ENCODE measurements at regions not wholly inside any gene's neighbourhood (a gene's known extent, or its start where the extent isn't known, plus 50 kb on each side); places are given as distances from the start of the nearest gene placed in this dataset.

DNA sequence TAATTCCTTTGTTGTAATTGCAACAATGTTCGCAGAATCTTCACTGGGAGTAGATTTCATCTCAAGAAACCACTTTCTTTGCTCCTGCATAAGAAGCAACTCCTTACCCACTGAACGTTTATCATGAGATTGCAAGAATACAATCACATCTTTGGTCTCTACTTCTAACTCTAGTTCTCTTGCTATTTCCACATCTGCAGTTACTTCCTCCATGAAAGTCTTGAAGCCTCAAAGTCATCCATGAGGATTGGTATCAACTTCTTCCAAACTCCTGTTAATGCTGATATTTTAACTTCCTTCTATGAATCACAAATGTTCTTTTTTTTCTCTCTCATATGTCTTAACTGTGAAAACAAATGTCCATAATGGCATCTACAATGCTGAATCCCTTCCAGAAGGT, 118.6 kb upstream of the RAB4A start:
- Histone ChIP-seq H3K9me3 (ENCODE audit: severe bottlenecking) (no peaks in the 10 kb centered on the region), H3K36me3 (ENCODE audit: low read depth) (no peaks in the 10 kb centered on the region), H3K27me3 (ENCODE audit: insufficient read depth, poor library complexity, severe bottlenecking) (no peaks in the 10 kb centered on the region), H3K4me1 (ENCODE audit: insufficient read depth, poor library complexity, severe bottlenecking) (no peaks in the 10 kb centered on the region), H3K27ac (ENCODE audit: poor library complexity, severe bottlenecking) (no peak overlapping the region), H3K4me3 (ENCODE audit: severe bottlenecking) (no peak overlapping the region)
- TF ChIP-seq, protein P1, sequence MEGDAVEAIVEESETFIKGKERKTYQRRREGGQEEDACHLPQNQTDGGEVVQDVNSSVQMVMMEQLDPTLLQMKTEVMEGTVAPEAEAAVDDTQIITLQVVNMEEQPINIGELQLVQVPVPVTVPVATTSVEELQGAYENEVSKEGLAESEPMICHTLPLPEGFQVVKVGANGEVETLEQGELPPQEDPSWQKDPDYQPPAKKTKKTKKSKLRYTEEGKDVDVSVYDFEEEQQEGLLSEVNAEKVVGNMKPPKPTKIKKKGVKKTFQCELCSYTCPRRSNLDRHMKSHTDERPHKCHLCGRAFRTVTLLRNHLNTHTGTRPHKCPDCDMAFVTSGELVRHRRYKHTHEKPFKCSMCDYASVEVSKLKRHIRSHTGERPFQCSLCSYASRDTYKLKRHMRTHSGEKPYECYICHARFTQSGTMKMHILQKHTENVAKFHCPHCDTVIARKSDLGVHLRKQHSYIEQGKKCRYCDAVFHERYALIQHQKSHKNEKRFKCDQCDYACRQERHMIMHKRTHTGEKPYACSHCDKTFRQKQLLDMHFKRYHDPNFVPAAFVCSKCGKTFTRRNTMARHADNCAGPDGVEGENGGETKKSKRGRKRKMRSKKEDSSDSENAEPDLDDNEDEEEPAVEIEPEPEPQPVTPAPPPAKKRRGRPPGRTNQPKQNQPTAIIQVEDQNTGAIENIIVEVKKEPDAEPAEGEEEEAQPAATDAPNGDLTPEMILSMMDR (IDR thresholded peaks at IDR 0.05; ENCODE audit: poor library complexity, severe bottlenecking): no peak
- ATAC-seq (ENCODE audit: low read depth) (no peak), DNase-seq (ENCODE audit: low spot score) (no peak)

DNA sequence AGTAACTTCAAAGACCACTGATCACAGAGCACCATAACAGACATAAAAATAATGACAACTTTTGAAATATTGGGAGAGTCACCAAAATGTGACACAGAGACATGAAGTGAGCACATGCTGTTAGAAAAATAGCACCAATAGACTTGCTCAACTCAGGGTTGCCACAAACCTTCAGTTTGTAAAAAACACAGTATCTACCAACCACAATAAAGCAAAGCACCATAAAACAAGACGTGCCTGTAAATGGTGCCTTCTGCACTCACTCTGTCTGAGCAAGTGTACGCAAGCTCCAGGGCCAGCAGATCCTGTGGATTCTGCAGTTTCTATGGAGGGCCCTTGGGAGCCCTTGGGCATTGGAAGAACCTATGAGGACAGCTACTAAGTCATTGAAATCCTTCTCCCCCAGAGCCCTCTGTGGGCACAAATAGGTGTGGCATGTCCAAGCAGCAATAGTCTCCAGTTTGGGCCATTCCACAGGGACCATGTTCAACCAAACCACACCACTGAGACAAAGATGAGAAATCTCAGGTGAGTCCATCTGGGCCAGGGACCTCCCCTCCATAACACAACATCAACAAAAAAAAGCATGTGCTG, 116.9 kb upstream of the RAB4A start:
- H3K4me1 ChIP-seq (ENCODE audit: insufficient read depth, poor library complexity, severe bottlenecking): no peaks in the 10 kb centered on the region
- no peaks in the 10 kb centered on the region for H3K36me3 ChIP-seq (ENCODE audit: low read depth)
- H3K9me3 ChIP-seq (ENCODE audit: severe bottlenecking): no peaks in the 10 kb centered on the region
- no peaks in the 10 kb centered on the region for H3K27me3 ChIP-seq (ENCODE audit: insufficient read depth, poor library complexity, severe bottlenecking)
- H3K27ac ChIP-seq (ENCODE audit: poor library complexity, severe bottlenecking): no peak overlapping the region
- DNase-seq (ENCODE audit: low spot score): no peak
- TF ChIP-seq, protein P1 (IDR thresholded peaks at IDR 0.05; ENCODE audit: poor library complexity, severe bottlenecking): no peak
- ATAC-seq (ENCODE audit: low read depth): no peak
- no peak overlapping the region for H3K4me3 ChIP-seq (ENCODE audit: severe bottlenecking)

DNA sequence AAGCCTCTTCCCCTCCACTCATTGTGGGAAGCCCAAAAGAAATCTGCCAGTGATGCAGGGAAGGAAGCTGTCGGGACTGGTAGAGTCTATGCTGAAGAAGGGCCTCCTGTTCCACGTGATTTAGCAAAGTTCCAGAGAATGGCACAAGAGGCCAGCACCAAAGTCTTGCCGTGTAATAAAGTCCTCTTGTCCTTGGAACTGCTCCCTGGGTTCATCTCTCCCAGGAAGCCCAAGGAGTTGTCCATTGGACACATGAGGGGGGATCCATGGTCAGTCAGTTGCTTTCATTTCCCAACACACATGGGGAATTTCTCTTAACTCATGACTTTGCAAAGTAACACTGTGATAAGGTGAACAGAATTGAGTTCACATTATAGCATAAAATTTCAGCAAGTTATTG, 116.1 kb upstream of the RAB4A start:
- H3K4me3 ChIP-seq (ENCODE audit: severe bottlenecking): no peak overlapping the region
- H3K27ac ChIP-seq (ENCODE audit: poor library complexity, severe bottlenecking): no peak overlapping the region
- DNase-seq (ENCODE audit: low spot score) (no peak), ATAC-seq (ENCODE audit: low read depth) (no peak)
- TF ChIP-seq, protein P1 (IDR thresholded peaks at IDR 0.05; ENCODE audit: poor library complexity, severe bottlenecking): no peak
- H3K36me3 ChIP-seq (ENCODE audit: low read depth): no peaks in the 10 kb centered on the region
- H3K27me3 ChIP-seq (ENCODE audit: insufficient read depth, poor library complexity, severe bottlenecking): no peaks in the 10 kb centered on the region
- H3K9me3 ChIP-seq (ENCODE audit: severe bottlenecking): no peaks in the 10 kb centered on the region
- H3K4me1 ChIP-seq (ENCODE audit: insufficient read depth, poor library complexity, severe bottlenecking): no peaks in the 10 kb centered on the region

DNA sequence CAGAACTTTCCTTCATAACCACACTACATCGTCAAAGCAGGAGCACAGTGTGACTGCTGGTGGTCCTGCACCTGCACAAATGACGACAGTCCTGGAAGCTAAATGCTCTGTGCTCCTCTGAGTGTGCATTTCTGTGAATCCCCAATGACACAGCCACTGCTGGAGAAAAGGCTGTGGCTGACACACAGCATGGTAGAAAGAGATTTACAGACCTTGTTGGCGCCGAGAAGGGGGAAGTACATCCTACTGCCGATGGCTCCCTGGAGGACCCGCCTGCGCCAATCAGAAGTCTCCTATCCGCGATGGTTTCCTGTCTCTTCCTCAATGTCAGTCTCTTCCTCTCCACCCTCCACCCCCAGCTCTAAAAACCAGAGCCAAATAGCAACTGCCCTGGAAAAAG, 115.4 kb upstream of the RAB4A start:
- no peaks in the 10 kb centered on the region for H3K36me3 ChIP-seq (ENCODE audit: low read depth)
- DNase-seq (ENCODE audit: low spot score): no peak
- no peak for ATAC-seq (ENCODE audit: low read depth)
- TF ChIP-seq, protein P1 (IDR thresholded peaks at IDR 0.05; ENCODE audit: poor library complexity, severe bottlenecking): no peak
- no peak overlapping the region for H3K4me3 ChIP-seq (ENCODE audit: severe bottlenecking)
- H3K9me3 ChIP-seq (ENCODE audit: severe bottlenecking): no peaks in the 10 kb centered on the region
- no peaks in the 10 kb centered on the region for H3K27me3 ChIP-seq (ENCODE audit: insufficient read depth, poor library complexity, severe bottlenecking)
- no peak overlapping the region for H3K27ac ChIP-seq (ENCODE audit: poor library complexity, severe bottlenecking)
- H3K4me1 ChIP-seq (ENCODE audit: insufficient read depth, poor library complexity, severe bottlenecking): no peaks in the 10 kb centered on the region

DNA sequence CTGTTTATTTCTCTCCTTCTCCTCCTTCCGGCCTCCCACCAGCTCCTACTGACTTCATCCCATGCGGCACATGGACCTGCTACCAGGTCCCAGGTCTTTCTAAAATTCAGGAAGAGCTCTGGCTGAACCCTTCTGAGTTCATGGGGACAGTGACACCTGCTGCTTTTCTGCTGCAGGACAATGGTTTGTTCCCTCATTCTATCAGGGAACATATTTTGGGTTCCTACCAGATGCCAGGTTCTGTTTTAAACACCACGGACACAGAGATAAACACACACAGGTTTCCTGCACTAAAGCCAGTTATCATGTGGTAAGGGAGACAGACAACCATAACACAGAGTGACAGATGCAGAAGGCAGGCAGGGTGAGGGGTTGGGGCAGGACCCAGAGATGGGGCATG, 114.0 kb upstream of the RAB4A start:
- TF ChIP-seq, protein P1 (IDR thresholded peaks at IDR 0.05; ENCODE audit: poor library complexity, severe bottlenecking): peak; percentile 20
- Histone ChIP-seq H3K4me3 (ENCODE audit: severe bottlenecking) (no peak overlapping the region), H3K36me3 (ENCODE audit: low read depth) (no peaks in the 10 kb centered on the region), H3K27ac (ENCODE audit: poor library complexity, severe bottlenecking) (no peak overlapping the region), H3K4me1 (ENCODE audit: insufficient read depth, poor library complexity, severe bottlenecking) (no peaks in the 10 kb centered on the region), H3K9me3 (ENCODE audit: severe bottlenecking) (no peaks in the 10 kb centered on the region), H3K27me3 (ENCODE audit: insufficient read depth, poor library complexity, severe bottlenecking) (no peaks in the 10 kb centered on the region)
- ATAC-seq (ENCODE audit: low read depth): no peak
- DNase-seq (ENCODE audit: low spot score): no peak

All from RWPE2 (cell line).